Stomach (tissue), 8 donors: ENCODE measurements at regions not wholly inside any gene's neighbourhood (a gene's known extent, or its start where the extent isn't known, plus 50 kb on each side); places are given as distances from the start of the nearest gene placed in this dataset.

ENCODE experiments used
- DNase-seq, 2 donors: peaks; one replicate each; pipeline versions ENCODE4 v3.0.0 to v3.0.0-alpha.2; 2013 to 2019
- H3K27ac ChIP-seq, 5 donors: fragments of 200-600 bp in 4 of 5; sonication (generic) in 4 of 5; one replicate each; pipeline ENCODE4 v1.5.1; 2013 to 2019; ENCODE audit warnings: mild to moderate bottlenecking in 1 of 5, moderate library complexity in 1 of 5
- H3K27me3 ChIP-seq, 3 donors: fragments of 200-600 bp; sonication (generic); one replicate each; pipeline ENCODE4 v1.5.1; 2017 to 2019; ENCODE audit warnings: mixed run types in 1 of 3
- H3K36me3 ChIP-seq, 4 donors: fragments of 200-600 bp; sonication (generic); 1 replicate in 3 of 4; 2 replicates in 1 of 4; pipeline ENCODE4 v1.5.1; 2016 to 2019
- H3K4me1 ChIP-seq, 4 donors: fragments of 200-600 bp; sonication (generic); one replicate each; pipeline ENCODE4 v1.5.1; 2016 to 2019
- H3K4me3 ChIP-seq, 4 donors: fragments of 200-600 bp; sonication (generic) in 3 of 4; one replicate each; pipeline ENCODE4 v1.5.1; 2016 to 2019; ENCODE audit warnings: mild to moderate bottlenecking in 1 of 4
- H3K9me3 ChIP-seq, 4 donors: fragments of 200-600 bp; sonication (generic); one replicate each; pipeline ENCODE4 v1.5.1; 2016 to 2019
- CTCF ChIP-seq, 7 experiments: fragments of 450-650 bp in 4 of 7; fragments of 200-600 bp in 3 of 7; sonication (generic) in 3 of 7; IDR thresholded peaks; one replicate each; pipeline ENCODE4 v1.5.1; 2016 to 2019; ENCODE audit warnings: antibody characterized with exemption in 7 of 7, control low read depth in 2 of 7, mild to moderate bottlenecking in 1 of 7
- EP300 ChIP-seq: sonication (generic); formaldehyde crosslinking; IDR thresholded peaks from one replicate; pipeline ENCODE4 v1.6.1; 2017; ENCODE audit warnings: antibody characterized with exemption
- POLR2A ChIP-seq, 4 donors: fragments of 450-650 bp; IDR thresholded peaks; one replicate each; pipeline ENCODE4 v1.6.1; 2016; ENCODE audit warnings: antibody characterized with exemption in 4 of 4, control low read depth in 2 of 4, mild to moderate bottlenecking in 1 of 4, moderate library complexity in 1 of 4
- POLR2AphosphoS5 ChIP-seq, 3 donors: sonication (generic); formaldehyde crosslinking; IDR thresholded peaks; one replicate each; pipeline ENCODE4 v1.6.1; 2016; ENCODE audit warnings: antibody characterized with exemption in 3 of 3
- WGBS, 5 donors: extraction: QIAGEN DNeasy Blood & Tissue Kit in 3 of 5; methylation state at CpG; one replicate each; pipeline versions ENCODE4 v1.1.5 to v1.1.7; 2013 to 2018; 5-methylcytosine and 5-hydroxymethylcytosine counted together
- intact Hi-C: fragments of 100-400 bp; cut with DNase I; formaldehyde crosslinking; loops from one replicate; pipeline ENCODE4 v1.15.1; 2023; ENCODE audit warnings: low total_unique reads
- donor health status: healthy with polysubstance abuse.
- donor health status: Bipolar disorder and iron deficiency.
- donor health status: healthy.

GRCh38 chr12:43113616-43114015 lies 438.4 kb downstream of the ADAMTS20 start:
- intact Hi-C loops = no loop called here

GRCh38 chr12:43113135-43113534 lies 438.9 kb downstream of the ADAMTS20 start:
- no peak overlapping the region for H3K27ac ChIP-seq
- TF ChIP-seq EP300 (no peak), POLR2A (IDR thresholded peaks at IDR 0.05) (no peak)
- H3K27me3 ChIP-seq = no peaks in the 10 kb centered on the region
- WGBS, 5 donors = 76 to 86% (median 85%) methylated on average over 2 of the region's 2 CpGs
- peak in 1 of 2 donors; percentile 42 for DNase-seq
- intact Hi-C loops = no loop called here
- no peak overlapping the region for H3K4me3 ChIP-seq
- H3K4me1 ChIP-seq = no peaks in the 10 kb centered on the region
- no peaks in the 10 kb centered on the region for H3K9me3 ChIP-seq
- H3K36me3 ChIP-seq = no peaks in the 10 kb centered on the region

More at GRCh38 chr12:43113616-43114015, 438.4 kb downstream of the ADAMTS20 start:
- H3K27me3 ChIP-seq = no peaks in the 10 kb centered on the region
- TF ChIP-seq POLR2A (IDR thresholded peaks at IDR 0.05) = no peak
- no peak for TF ChIP-seq CTCF (IDR thresholded peaks at IDR 0.05)
- TF ChIP-seq EP300 = no peak
- no peak for TF ChIP-seq POLR2AphosphoS5 (IDR thresholded peaks at IDR 0.05)
- H3K36me3 ChIP-seq = no peaks in the 10 kb centered on the region
- no peaks in the 10 kb centered on the region for H3K9me3 ChIP-seq
- H3K4me3 ChIP-seq = no peak overlapping the region
- DNase-seq = no peak
- no peak overlapping the region for H3K27ac ChIP-seq
- WGBS, 5 donors = 71 to 80% (median 75%) methylated on average over 4 of the region's 4 CpGs
- H3K4me1 ChIP-seq = no peaks in the 10 kb centered on the region

GRCh38 chr12:43112101-43112920 lies 439.7 kb downstream of the ADAMTS20 start:
- DNase-seq = peak in 1 of 2 donors; percentile 46
- Histone ChIP-seq H3K27ac (no peak overlapping the region), H3K4me3 (no peak overlapping the region), H3K36me3 (no peaks in the 10 kb centered on the region), H3K9me3 (no peaks in the 10 kb centered on the region), H3K4me1 (no peaks in the 10 kb centered on the region), H3K27me3 (no peaks in the 10 kb centered on the region)
- intact Hi-C loops = no loop called here
- 51 to 62% (median 59%) methylated on average over 8 of the region's 8 CpGs for WGBS, 5 donors
- TF ChIP-seq CTCF (IDR thresholded peaks at IDR 0.05) = no peak
- no peak for TF ChIP-seq POLR2AphosphoS5 (IDR thresholded peaks at IDR 0.05)
- no peak for TF ChIP-seq POLR2A (IDR thresholded peaks at IDR 0.05)
- no peak for TF ChIP-seq EP300

- no peaks in the 10 kb centered on the region for H3K9me3 ChIP-seq
- no peak overlapping the region for H3K27ac ChIP-seq
- intact Hi-C loops = no loop called here
- no peak for DNase-seq
- 35 to 58% (median 42%) methylated on average over 6 of the region's 6 CpGs for WGBS, 5 donors
- no peaks in the 10 kb centered on the region for H3K27me3 ChIP-seq
- H3K4me1 ChIP-seq = no peaks in the 10 kb centered on the region
- no peaks in the 10 kb centered on the region for H3K36me3 ChIP-seq
- H3K4me3 ChIP-seq = no peak overlapping the region
- TF ChIP-seq POLR2A (IDR thresholded peaks at IDR 0.05) = no peak
- no peak for TF ChIP-seq EP300
- TF ChIP-seq CTCF (IDR thresholded peaks at IDR 0.05) = no peak
- no peak for TF ChIP-seq POLR2AphosphoS5 (IDR thresholded peaks at IDR 0.05)
Measured at GRCh38 chr12:43111608-43112007, 440.4 kb downstream of the ADAMTS20 start.
